GM12878 (cell line): ENCODE measurements at regions not wholly inside any gene's neighbourhood (a gene's known extent, or its start where the extent isn't known, plus 50 kb on each side); places are given as distances from the start of the nearest gene placed in this dataset.
"Not testable (repeated sequence)": the region's sequence is repeated elsewhere in the genome, so short reads cannot be mapped to it uniquely, and the experiment has no call there.

Experiments
- ATAC-seq: fragments of 200-7000 bp; cut with Tn5 transposase; 3 replicates; pipeline ENCODE4 v1.9.1; 2020; ENCODE audit warnings: mild to moderate bottlenecking, moderate library complexity
- BruUV-seq: library from RNA; stranded (reverse); fragments of 400-500 nt; replicated peaks from 2 replicates; lab custom pipeline; 2021; lab: Mats Ljungman, UMichigan
- CTCF ChIA-PET: fragments of 300-600 bp; sonication (Branson Sonifier 250); formaldehyde crosslinking; extraction: SDS; loops from one replicate; lab custom pipeline; 2021; ENCODE audit warnings: inconsistent platforms; lab: Yijun Ruan, JAX
- POLR2A ChIA-PET: fragments of 350-600 bp; formaldehyde crosslinking; extraction: SDS; loops from one replicate; lab custom pipeline; 2021; ENCODE audit warnings: inconsistent platforms; lab: Charles Lee
- RAD21 ChIA-PET: fragments of 300-600 bp; sonication (Branson Sonifier 250); formaldehyde crosslinking; loops from one replicate; lab custom pipeline; 2023; ENCODE audit warnings: antibody characterized with exemption; ENCODE audit not compliant: unreplicated experiment; lab: Charles Lee
- SMC1A ChIA-PET: fragments of 300-600 bp; sonication (Branson Sonifier 250); formaldehyde crosslinking; loops from one replicate; lab custom pipeline; 2023; ENCODE audit not compliant: unreplicated experiment, uncharacterized antibody; lab: Charles Lee
- DNase-seq: peaks from one replicate; pipeline ENCODE4 v3.0.0-alpha.2; 2011; ENCODE audit warnings: low read depth, low spot score
- FAIRE-seq: peaks from 3 replicates; lab custom pipeline; 2011; peaks lifted over from hg19 to GRCh38; lab: Jason Lieb, UNC
- H2AFZ ChIP-seq: 2 replicates; pipeline ENCODE4 v1.6.0; 2011; ENCODE audit warnings: low read depth, low read length, control low read depth; ENCODE audit not compliant: control insufficient read depth
- H3K27ac ChIP-seq: 2 replicates; pipeline ENCODE4 v1.5.1; 2011; ENCODE audit warnings: control low read depth; ENCODE audit not compliant: control insufficient read depth, insufficient read depth
- H3K27me3 ChIP-seq, 2 experiments: replicated peaks in 1 of 2; 2 replicates each; pipeline versions ENCODE4 v1.6.0 to v1.6.1; 2011; ENCODE audit warnings: low read length in 1 of 2; ENCODE audit not compliant: control insufficient read depth in 2 of 2, insufficient read depth in 2 of 2
- H3K36me3 ChIP-seq, 2 experiments: 2 replicates each; pipeline ENCODE4 v1.5.1; 2011; ENCODE audit warnings: low read length in 1 of 2; ENCODE audit not compliant: control insufficient read depth in 2 of 2, insufficient read depth in 2 of 2
- H3K4me1 ChIP-seq: 2 replicates; pipeline ENCODE4 v1.6.1; 2011; ENCODE audit warnings: mild to moderate bottlenecking, low read length, moderate library complexity, mixed read lengths; ENCODE audit not compliant: control insufficient read depth, insufficient read depth
- H3K4me2 ChIP-seq: 2 replicates; pipeline ENCODE4 v1.6.0; 2011; ENCODE audit warnings: control low read depth; ENCODE audit not compliant: control insufficient read depth, insufficient read depth
- H3K4me3 ChIP-seq: fragments of 200-600 bp; sonication (generic); 2 replicates; pipeline ENCODE4 v1.5.1; 2016
- H3K79me2 ChIP-seq: 2 replicates; pipeline ENCODE4 v1.6.0; 2011; ENCODE audit warnings: low read length; ENCODE audit not compliant: control insufficient read depth, insufficient read depth
- H3K9ac ChIP-seq: 2 replicates; pipeline ENCODE4 v1.8.0; 2011; ENCODE audit warnings: low read length, control low read depth, mixed read lengths; ENCODE audit not compliant: control insufficient read depth, insufficient read depth
- H3K9me3 ChIP-seq: replicated peaks from 3 replicates; pipeline ENCODE4 v1.5.1; 2011; ENCODE audit warnings: mild to moderate bottlenecking, low read length; ENCODE audit not compliant: control insufficient read depth, insufficient read depth
- H4K20me1 ChIP-seq: 2 replicates; pipeline ENCODE4 v1.6.0; 2011; ENCODE audit not compliant: control insufficient read depth, insufficient read depth
- ATF7 ChIP-seq: fragments of 450-650 bp; IDR thresholded peaks from 2 replicates; pipeline ENCODE4 v1.6.1; 2016; ENCODE audit warnings: low read depth, mild to moderate bottlenecking
- CBX3 ChIP-seq: fragments of 200-600 bp; sonication (generic); IDR thresholded peaks from 2 replicates; pipeline ENCODE4 v1.6.1; 2016; ENCODE audit warnings: low read depth, borderline replicate concordance
- EP300 ChIP-seq, 2 experiments: fragments of 150-350 bp in 1 of 2; IDR thresholded peaks; 2 replicates each; pipeline ENCODE4 v1.6.1; 2011 to 2012; ENCODE audit warnings: low read depth in 2 of 2, low read length in 2 of 2, borderline replicate concordance in 1 of 2, improper control_type of control experiment in 1 of 2, inconsistent platforms in 1 of 2; ENCODE audit not compliant: control insufficient read depth in 1 of 2
- FOS ChIP-seq: IDR thresholded peaks from 3 replicates; pipeline ENCODE4 v1.6.1; 2011; ENCODE audit warnings: borderline replicate concordance; ENCODE audit not compliant: insufficient read length; ENCODE audit errors: extremely low read depth
- IKZF2 ChIP-seq, 2 experiments: fragments of 450-650 bp; IDR thresholded peaks; 2 replicates each; pipeline ENCODE4 v1.6.1; 2017; ENCODE audit warnings: mild to moderate bottlenecking in 2 of 2, moderate library complexity in 2 of 2
- MTA2 ChIP-seq: fragments of 450-650 bp; IDR thresholded peaks from 2 replicates; pipeline ENCODE4 v1.6.1; 2016; ENCODE audit warnings: low read depth, mild to moderate bottlenecking, moderate library complexity
- RUNX3 ChIP-seq: IDR thresholded peaks from 2 replicates; pipeline ENCODE4 v1.6.1; 2012; ENCODE audit warnings: low read length, inconsistent platforms
- WGBS: methylation state at CpG from one replicate; pipeline ENCODE4 v1.1.6; 2016; ENCODE audit warnings: low lambda C conversion rate; ENCODE audit not compliant: insufficient replicate concordance, insufficient coverage; ENCODE audit errors: missing lambda C conversion rate; 5-methylcytosine and 5-hydroxymethylcytosine counted together
- in situ Hi-C: fragments of 300-500 bp; cut with MboI; formaldehyde crosslinking; loops from 9 replicates; pipeline ENCODE4 v1.14.3; 2018; ENCODE audit warnings: mixed read lengths
- intact Hi-C: fragments of 100-400 bp; cut with micrococcal nuclease; formaldehyde crosslinking; loops from one replicate; pipeline ENCODE4 v1.14.2; 2022; ENCODE audit not compliant: unreplicated experiment
- TF ChIP-seq, protein P1 (sequence below): IDR thresholded peaks from 2 replicates; pipeline ENCODE4 v1.6.1; 2012; ENCODE audit warnings: low read depth, low read length, improper control_type of control experiment

DNA sequence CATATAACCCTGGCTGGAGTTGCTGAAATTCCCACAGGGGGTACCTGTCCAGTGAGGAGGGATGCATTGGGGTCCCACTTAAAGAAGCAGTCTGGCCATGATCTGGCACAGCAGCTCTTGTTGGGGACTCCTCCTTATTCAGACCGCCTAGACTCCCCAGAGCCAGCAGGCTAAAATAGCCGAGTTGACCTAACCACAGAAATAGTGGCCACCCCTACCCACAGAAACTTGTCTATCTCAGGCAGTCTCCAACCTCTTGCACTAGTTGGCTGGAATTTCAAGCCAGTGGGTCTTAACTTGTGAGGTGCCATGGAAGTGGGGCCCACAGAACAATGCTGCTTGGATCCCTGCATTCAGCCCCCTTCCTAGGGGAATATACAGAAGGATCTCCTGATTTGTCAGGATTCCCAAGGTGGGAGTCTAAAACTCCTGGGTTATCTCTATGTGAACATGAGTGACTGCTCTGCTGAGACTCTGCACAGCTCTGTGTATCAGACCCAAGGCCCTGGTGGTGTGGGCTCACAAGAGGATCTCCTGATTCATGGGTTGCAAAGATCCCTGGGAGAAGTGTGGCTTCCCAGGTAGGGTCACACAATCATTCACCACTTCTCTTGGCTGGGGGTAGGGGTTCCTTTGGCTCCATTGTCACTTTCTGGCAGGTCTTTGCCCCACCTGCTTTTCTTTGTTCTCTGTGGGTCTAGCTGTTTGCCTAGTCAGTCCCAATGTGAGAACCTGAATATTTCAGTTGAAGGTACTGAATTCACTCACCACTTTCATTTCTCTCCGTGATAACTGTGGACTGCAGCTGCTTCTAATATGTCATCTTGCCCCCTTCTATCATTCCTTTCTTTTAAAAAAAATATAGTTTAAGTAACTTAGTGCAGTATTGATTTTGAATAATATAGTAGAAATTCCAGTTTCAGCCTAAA lies 65.5 kb upstream of the CLVS2 start (continued):
- TF ChIP-seq FOS, result no peak
- TF ChIP-seq IKZF2 (IDR thresholded peaks at IDR 0.05), result peak; percentile 59 to 70; a peak in 3 of 4 replicates
- TF ChIP-seq EP300 (IDR thresholded peaks at IDR 0.05; ENCODE audit: borderline replicate concordance in 1 of 2, control insufficient read depth in 1 of 2, low read depth in 2 of 2, low read length in 2 of 2), result peak; percentile 25 to 53; a peak in 1 of 4 replicates
- TF ChIP-seq MTA2, result peak; percentile 54
- no peak for TF ChIP-seq CBX3
- TF ChIP-seq RUNX3, result peak; percentile 56; the same call in 1 of the 2 replicates
- TF ChIP-seq, all 136 proteins: peak for 15

DNA sequence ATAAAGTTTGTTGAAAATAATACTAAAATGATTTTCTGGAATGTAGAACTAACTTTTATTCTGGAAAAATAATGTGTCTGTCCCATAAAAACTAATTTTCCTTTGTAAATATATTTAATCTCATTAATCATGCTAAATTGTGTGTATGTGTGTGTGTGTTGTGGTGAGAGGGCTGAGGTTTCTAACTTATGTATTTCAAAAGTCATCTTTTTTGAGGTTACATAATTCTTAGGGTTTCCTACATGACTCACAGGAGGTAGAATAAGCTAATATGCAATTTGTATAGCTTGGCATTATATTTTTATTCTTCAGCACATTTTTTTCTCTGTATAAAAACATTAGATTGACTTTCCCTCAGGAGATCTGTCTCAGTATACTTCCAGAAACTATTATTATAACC lies 64.1 kb upstream of the CLVS2 start:
- H3K9me3 ChIP-seq, result no peaks in the 10 kb centered on the region
- intact Hi-C loops (loop anchor here (5.0 kb wide), 1 partner anchor 135 kb away; no protein-coding TSS in a partner anchor), in situ Hi-C loops (no loop called here)
- ChIA-PET POLR2A (interaction anchor here (0.7 to 1.2 kb wide), 2 partner anchors 56 to 461 kb away, joined by 3 to 4 read pairs; partner anchors contain the start of gene SERINC1), CTCF (interaction anchor here (0.6 to 6.8 kb wide), 2 partner anchors 54 to 61 kb away, joined by 4 to 46 read pairs; no protein-coding TSS in a partner anchor), SMC1A (interaction anchor here (0.8 to 7.4 kb wide), 6 partner anchors 28 to 386 kb away, joined by 3 to 66 read pairs (median 3); no protein-coding TSS in a partner anchor), RAD21 (interaction anchor here (1.6 to 4.3 kb wide), 2 partner anchors 58 to 60 kb away, joined by 7 to 22 read pairs; no protein-coding TSS in a partner anchor)
- H3K9ac ChIP-seq, result no peak overlapping the region
- ATAC-seq (peak; percentile 56), DNase-seq (no peak), FAIRE-seq (no peak)
- no peak overlapping the region for H3K4me3 ChIP-seq
- no peak overlapping the region for H2AFZ ChIP-seq
- H4K20me1 ChIP-seq, result no peaks in the 10 kb centered on the region
- H3K27ac ChIP-seq, result no peak overlapping the region
- no peaks in the 10 kb centered on the region for H3K36me3 ChIP-seq
- no peak overlapping the region for H3K4me2 ChIP-seq
- no TSS peak for BruUV-seq
- H3K27me3 ChIP-seq, result no peaks in the 10 kb centered on the region
- no peaks in the 10 kb centered on the region for H3K4me1 ChIP-seq
- H3K79me2 ChIP-seq, result no peaks in the 10 kb centered on the region
- TF ChIP-seq, protein P1, sequence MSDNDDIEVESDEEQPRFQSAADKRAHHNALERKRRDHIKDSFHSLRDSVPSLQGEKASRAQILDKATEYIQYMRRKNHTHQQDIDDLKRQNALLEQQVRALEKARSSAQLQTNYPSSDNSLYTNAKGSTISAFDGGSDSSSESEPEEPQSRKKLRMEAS, result no peak
- TF ChIP-seq ATF7, result 0 out of 2 replicates have a peak, but pooled peaks have one; percentile 21
- peak; percentile 56; the same call in 1 of the 2 replicates for TF ChIP-seq RUNX3

DNA sequence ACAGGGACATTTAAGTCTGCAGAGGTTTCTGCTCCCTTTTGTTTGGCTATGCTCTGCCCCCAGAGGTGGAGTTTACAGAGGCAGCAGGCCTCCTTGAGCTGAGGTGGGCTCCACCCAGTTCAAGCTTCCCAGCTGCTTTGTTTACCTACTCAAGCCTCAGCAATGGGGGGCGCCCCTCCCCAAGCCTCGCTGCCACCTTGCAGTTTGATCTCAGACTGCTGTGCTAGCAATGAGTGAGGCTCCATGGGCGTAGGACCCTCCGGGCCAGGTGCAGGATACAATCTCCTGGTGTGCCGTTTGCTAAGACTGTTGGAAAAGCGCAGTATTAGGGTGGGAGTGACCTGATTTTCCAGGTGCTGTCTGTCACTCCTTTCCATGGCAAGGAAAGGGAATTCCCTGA lies 51.1 kb upstream of the CLVS2 start:
- H3K4me2 ChIP-seq, H4K20me1 ChIP-seq, H3K27ac ChIP-seq, in situ Hi-C loops, H2AFZ ChIP-seq, H3K27me3 ChIP-seq, H3K36me3 ChIP-seq, H3K9me3 ChIP-seq, POLR2A ChIA-PET, H3K79me2 ChIP-seq, H3K4me1 ChIP-seq, ATAC-seq, FAIRE-seq, DNase-seq, BruUV-seq, H3K4me3 ChIP-seq, H3K9ac ChIP-seq: not testable (repeated sequence)
- intact Hi-C loops, result loop anchor here (5.0 kb wide), 1 partner anchor 372 kb away; no protein-coding TSS in a partner anchor
- CTCF ChIA-PET, result interaction anchor here (1.1 to 1.5 kb wide), 2 partner anchors 49 to 105 kb away, joined by 3 read pairs; no protein-coding TSS in a partner anchor
- SMC1A ChIA-PET, result interaction anchor here (1.1 to 6.3 kb wide), 2 partner anchors 16 to 74 kb away, joined by 3 to 56 read pairs; no protein-coding TSS in a partner anchor
- RAD21 ChIA-PET, result interaction anchor here (3.0 to 4.0 kb wide), 2 partner anchors 73 to 76 kb away, joined by 9 to 25 read pairs; no protein-coding TSS in a partner anchor
- WGBS, result 6% methylated on average over 6 of the region's 6 CpGs
